GM21528 (cell line): ENCODE measurements at regions not wholly inside any gene's neighbourhood (a gene's known extent, or its start where the extent isn't known, plus 50 kb on each side); places are given as distances from the start of the nearest gene placed in this dataset.
A peak's percentile ranks its signal among the peaks of the same experiment; 100 is the strongest.

Source experiments
- ATAC-seq: cut with Tn5 transposase; IDR thresholded peaks from one replicate; pipeline ENCODE4 v1.9.1; 2021; ENCODE audit warnings: mild to moderate bottlenecking, moderate library complexity; ENCODE audit not compliant: unreplicated experiment, low FRiP score

DNA sequence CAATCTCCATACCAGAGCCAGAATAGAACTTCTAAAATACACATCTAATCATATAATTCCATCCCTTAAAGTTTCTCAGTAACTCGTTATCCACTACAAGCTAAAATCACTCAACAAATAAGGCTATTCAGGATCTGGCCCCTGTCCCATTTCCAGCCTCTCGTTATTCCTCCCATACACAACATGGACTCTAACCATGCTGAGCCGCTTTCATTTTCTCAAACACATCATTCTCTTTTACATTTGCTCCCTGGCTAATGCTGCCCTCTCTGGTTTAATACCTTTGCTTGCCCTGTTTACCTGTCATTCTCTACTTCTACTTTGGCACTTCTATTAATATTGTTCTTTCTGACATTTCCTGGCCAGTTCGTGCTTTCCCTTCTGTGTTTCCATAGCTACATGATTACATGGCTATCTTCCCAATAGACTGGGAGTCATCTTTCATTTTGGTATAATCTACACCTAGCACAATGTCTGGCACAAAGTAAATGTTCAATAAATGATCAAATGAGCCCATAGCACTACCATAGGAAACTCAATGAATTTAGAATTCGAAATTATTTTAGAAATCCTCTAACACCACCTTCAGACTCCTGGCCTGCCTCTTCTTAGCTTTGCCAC lies 163.6 kb upstream of the VRK2 start:
- ATAC-seq, result no peak

DNA sequence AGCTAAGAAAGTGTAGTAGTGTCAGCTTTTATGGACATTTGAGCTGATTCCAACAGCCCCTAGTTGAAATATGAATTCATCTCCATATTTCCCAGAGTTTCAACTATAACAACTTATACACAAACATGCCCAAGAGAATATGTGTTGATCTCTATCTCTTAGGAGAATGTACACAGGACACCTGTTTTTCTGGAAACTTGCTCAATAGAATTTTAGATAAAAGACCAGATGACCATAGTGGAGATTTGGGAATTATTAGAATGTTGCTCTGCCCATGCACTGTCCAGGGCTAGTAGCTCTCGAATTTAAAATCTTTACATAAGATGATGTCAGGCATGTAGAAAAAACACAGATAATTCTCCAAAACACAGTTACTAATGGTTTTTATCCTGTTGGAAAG lies 162.3 kb upstream of the VRK2 start:
- no peak for ATAC-seq

GRCh38 chr2:57885742-57886141 lies 160.9 kb upstream of the VRK2 start:
- ATAC-seq, result no peak

DNA sequence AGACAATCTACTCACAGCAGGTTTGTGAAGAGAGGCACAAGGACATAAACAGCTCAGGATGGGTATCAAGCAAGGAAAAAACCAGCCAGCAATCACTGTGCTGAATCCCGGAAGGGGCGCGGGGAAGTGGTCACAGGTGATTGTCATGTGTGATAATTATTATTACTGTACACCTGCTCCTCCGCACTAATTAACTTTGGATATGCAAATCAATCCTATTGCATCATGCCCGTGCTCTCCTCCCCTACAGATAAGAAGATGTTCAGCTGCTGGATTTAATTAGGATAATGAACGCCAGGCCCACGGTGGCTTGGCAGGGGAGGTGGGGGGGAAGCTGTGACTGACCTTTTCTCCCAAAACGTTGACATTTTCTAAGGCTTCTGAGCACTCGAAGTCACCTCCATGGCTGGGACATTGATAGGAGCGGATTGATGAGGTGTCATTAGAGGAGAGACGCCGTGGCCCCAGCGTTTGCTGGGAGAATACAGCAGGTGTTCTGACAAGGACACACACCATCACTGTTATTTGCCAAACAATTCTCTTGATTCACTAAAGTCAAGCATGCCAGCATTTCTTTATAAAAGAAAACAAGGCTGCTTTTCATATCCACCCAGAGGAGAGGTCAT lies 160.3 kb upstream of the VRK2 start:
- ATAC-seq, result no peak

GRCh38 chr2:57888463-57888862 lies 158.1 kb upstream of the VRK2 start:
- no peak for ATAC-seq

GRCh38 chr2:57890464-57890863 lies 156.1 kb upstream of the VRK2 start:
- peak; percentile 38 for ATAC-seq

GRCh38 chr2:57891086-57891712 lies 155.4 kb upstream of the VRK2 start:
- ATAC-seq, result no peak

DNA sequence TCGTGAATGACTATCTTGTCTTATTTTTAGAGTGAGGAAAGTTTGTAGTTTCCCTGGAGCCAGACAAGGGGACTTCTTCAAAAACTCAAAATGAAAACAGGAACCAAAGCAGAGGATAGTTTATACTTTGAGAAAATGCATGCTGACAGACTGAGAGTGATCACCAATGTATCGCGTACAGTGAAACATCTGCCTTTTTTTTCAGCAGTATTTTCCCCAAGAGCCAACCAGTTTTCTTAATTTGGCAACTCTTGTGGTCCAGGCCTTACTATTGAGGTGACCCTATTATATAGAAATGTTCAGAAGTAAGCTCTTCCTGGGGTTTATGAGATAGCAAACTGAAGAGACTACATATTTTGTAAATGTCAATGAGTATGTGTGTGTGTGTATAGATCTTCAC lies 153.7 kb upstream of the VRK2 start:
- peak; percentile 73 for ATAC-seq

DNA sequence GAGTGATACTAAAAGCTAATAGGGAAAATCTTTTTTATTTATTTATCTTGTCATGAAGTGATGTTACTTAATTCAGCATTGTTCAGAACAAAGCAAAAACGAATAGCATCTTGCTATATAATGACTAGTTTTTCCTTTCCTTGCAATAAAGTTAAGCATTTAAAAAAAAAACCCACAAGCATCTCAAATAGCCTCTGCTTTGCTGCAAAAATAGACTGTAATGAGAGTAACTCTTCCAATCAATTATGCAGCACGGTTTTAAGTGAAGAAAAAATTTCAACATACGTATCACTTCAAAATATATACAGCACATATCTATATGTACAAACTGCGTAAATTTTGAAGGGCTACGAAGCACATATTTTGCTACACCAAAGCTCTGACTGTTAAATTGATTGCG lies 153.3 kb upstream of the VRK2 start:
- ATAC-seq, result no peak

- no peak for ATAC-seq
Observed at GRCh38 chr2:57893786-57894185, 152.8 kb upstream of the VRK2 start.

DNA sequence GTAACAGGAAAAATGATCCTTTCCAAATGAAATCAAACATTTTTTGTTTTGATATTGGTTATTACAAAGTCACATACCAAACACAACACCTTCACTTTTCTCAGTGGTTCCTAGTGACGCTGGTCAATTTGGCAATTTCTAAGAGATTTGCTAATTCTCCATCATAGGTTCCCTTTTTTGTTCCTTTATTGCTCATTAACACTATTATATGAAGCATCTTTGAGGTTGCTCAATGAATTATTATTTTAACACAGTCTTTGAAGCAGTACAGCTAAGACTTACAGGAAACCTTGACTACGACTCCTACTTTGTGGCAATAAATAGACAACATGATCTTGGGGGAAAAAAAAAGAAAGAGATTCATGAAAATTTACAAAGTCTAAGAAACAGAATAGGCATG lies 152.2 kb upstream of the VRK2 start:
- ATAC-seq, result no peak

DNA sequence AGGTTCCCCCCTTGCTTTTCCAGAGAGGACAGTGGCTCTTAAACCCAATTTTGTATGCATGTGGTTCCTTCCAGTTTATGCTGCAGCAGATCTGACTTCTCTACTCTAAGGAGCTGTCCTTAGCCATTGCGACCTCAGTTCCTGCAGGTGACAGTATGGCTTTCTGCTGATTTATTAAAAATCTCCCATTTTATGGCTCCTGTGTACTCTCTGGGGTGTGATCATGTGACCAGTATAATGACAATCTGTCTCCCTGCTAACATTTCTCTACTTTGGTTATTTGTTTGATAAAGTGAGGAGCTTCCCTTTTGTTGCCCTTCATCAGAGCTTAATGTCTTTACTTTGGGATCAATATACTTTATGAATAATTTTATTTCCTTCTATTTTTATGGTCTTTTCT lies 148.7 kb upstream of the VRK2 start:
- ATAC-seq, result no peak

DNA sequence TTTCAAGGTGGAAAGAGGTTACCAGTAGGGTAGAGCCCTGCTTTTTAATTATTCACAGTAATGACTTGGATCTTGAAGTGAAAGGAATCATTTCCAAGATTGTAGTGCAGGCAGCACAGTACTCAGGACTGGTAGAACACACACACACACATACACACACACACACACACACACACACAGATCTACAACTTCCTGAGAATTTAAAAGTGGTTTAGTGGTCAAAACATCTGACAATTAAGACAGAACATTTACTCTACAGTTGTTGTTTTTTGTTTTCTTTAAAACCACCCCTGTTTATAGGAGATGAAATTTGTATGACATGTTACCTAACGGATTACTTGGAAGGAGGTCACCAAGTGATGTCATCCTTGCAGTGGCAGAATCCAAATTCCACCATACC lies 146.7 kb upstream of the VRK2 start:
- no peak for ATAC-seq

DNA sequence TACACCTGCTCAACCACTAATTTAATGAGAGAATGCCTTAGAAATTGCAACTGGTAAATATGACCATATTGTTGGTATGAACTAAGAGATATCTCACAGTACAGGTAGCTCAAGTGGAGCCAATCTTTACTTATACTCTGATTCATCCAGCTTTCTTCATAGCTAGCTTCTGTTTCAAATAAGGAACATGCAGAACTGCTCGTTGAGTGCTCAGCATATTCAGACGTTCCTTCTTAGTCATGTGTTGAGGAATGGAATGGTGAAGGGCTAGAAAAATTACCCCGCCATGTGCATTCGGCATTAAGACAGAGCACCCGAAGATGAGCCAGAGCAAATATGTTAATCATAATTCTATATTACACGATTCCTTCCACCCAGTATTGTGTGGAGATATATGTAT lies 144.0 kb upstream of the VRK2 start:
- ATAC-seq, result no peak

GRCh38 chr2:57906152-57906732 lies 140.4 kb upstream of the VRK2 start:
- peak; percentile 74 for ATAC-seq

- ATAC-seq, result no peak
Observed at GRCh38 chr2:57907411-57907810, 139.2 kb upstream of the VRK2 start.

DNA sequence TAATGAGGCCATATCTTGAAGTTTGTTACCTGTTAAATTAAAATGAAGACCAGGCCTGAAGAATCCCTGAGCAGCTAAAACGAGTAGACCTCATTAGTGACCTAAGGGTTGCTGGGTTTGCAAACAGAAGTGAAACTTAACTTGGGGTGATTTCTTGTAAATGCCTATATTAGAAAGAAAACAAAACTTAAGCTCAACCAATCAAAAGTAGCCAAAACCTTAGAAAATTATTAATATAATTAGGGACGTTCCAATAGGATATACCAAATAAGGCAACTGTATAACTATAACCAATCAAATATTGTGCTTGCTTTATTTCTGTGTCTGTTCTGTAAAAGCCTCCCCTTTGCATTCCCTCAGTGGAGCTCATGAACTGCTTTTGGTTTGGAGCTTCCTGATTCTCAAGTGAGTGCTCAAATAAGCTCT lies 137.9 kb upstream of the VRK2 start:
- ATAC-seq, result peak; percentile 86

- no peak for ATAC-seq
Observed at GRCh38 chr2:57918126-57918525, 128.5 kb upstream of the VRK2 start.

GRCh38 chr2:57920342-57920939 lies 126.2 kb upstream of the VRK2 start:
- ATAC-seq, result no peak

GRCh38 chr2:57934659-57935058 lies 111.9 kb upstream of the VRK2 start:
- ATAC-seq, result no peak

- no peak for ATAC-seq
Observed at GRCh38 chr2:57936216-57936615, 110.4 kb upstream of the VRK2 start.
